CD4-positive, alpha-beta T cell treated with Interleukin-17A for 4 hours (primary cell): ENCODE measurements at regions not wholly inside any gene's neighbourhood (a gene's known extent, or its start where the extent isn't known, plus 50 kb on each side); places are given as distances from the start of the nearest gene placed in this dataset.

Experiments
- DNase-seq: peaks from one replicate; pipeline ENCODE4 v3.0.0-alpha.2; 2020; ENCODE audit warnings: mixed read lengths

DNA sequence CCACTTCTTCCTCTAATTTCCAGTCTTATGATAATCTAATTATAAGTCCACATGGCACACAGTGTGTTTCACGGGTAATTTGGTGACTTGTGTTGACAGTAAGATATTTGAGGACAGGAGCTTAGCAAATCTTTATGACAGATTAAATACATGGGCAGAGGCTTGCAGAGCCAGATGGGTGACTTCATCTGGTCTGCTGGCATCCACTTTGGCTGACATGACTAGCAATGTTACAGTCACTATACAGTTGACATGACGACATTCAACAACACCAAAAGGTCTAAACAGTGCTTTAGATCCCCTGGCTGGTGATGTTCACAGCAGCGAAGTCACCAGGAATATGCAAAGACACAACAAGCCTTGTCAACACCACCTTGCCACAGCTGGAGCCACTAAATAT is 147.2 kb downstream of the ETS2 start:
- DNase-seq: no peak

- no peak for DNase-seq
Measured at GRCh38 chr21:38951095-38951730, 145.5 kb downstream of the ETS2 start.

DNA sequence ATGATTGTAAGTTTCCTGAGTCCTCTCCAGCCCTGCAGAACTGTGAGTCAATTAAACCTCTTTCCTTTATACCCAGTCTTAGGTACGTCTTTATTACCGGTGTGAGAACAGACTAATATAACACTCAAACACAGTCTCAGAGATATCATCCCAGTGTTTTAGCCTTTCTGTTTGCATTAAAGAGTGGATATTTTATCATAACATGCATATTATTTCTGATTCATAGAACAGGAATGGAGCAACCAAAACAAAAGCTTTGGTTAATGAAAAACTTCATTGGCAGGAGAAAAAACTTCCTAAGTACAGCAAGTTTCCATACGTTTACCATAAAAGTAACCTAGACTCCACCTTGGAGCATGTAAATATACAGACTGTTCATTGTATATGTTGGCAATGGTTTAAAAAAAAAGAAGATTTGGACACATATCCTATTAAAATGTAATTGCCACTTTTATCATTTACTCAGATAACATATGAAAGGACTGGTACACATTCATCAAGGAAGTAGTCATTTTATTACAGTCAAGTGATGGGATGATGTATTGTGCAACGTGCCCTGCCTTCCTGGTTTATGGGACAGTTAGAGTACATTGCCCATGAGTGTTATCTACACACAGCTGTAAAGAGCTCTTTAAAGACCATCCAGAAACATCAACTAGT is 144.8 kb downstream of the ETS2 start:
- no peak for DNase-seq

- DNase-seq: no peak
Measured at GRCh38 chr21:38949070-38949380, 143.3 kb downstream of the ETS2 start.

DNA sequence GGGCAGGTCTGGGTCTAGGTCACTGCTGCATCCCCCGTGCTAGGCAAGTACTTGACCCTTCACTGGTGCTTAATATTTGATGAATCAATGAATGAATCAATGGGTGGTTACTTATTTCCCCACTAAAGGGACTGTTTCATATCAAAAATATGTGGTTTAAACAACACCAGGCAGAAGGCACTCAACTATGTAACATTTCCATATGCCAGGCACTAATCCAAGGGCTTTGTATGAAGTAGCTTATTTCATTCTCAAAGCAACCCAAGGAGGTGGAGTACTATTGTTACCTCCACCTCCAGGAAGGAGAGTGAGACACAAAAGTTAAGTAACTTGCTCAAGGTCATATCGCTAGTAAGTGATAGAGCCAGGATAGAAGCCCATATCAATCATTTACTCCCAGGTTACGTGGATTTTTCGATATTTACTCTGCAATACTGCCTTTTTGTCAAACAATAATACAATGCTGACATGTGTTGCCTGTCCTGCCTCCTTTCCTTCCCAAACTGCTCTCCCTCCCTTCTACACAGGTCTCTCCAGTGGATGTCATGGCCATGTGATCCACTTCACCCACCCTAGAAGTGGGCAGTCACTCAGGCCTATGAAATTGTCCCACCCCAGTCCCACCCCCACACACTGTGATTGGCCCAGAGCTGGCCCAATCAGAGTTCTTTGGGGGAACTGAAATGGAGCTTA is 142.8 kb downstream of the ETS2 start:
- DNase-seq: no peak

- no peak for DNase-seq
Measured at GRCh38 chr21:38945545-38946245, 140.0 kb downstream of the ETS2 start.

GRCh38 chr21:38944903-38945302 is 139.2 kb downstream of the ETS2 start:
- DNase-seq: no peak

GRCh38 chr21:38944402-38944801 is 138.7 kb downstream of the ETS2 start:
- no peak for DNase-seq

DNA sequence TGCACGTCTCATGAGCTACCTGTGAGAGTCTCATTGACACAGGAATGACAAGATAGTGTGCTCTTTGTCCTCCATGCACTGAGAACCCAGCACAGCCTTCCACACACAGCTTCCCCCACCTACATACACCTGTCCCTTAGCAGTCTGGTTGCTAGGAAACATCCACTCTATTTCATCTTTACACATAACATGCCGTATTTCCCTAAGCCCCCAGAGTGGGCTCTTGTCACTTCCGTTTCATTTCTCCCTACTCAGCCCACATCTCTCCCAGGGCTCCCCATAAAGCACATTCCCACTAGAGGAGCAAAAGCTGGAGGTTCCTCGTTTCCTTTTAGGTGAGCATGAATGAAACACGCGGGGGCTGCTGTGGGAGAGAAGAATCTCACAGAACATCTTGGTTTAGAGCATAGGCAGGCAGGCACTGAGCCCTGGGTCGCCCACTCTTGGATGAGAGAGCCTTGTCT is 137.1 kb downstream of the ETS2 start:
- no peak for DNase-seq

DNA sequence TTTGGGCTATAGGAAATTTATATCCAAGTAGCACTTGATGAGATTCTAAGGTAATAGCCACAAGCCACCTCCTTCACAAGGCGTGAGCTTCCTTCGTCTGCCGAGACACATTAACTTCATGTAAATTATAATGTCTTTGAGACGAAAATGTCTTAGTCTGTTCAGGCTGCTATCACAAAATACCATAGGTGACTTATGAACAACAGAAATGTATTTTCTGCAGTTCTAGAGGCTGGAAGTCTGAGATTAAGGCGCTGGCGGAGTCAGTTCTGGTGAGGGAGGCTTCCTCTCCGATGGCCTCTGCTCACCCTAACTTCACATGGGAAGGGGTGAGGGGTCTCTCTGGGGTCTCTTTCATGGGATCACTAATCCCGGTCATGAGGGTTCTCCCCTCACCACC is 133.0 kb downstream of the ETS2 start:
- DNase-seq: no peak

GRCh38 chr21:38938343-38938742 is 132.6 kb downstream of the ETS2 start:
- peak; percentile 18 for DNase-seq

DNA sequence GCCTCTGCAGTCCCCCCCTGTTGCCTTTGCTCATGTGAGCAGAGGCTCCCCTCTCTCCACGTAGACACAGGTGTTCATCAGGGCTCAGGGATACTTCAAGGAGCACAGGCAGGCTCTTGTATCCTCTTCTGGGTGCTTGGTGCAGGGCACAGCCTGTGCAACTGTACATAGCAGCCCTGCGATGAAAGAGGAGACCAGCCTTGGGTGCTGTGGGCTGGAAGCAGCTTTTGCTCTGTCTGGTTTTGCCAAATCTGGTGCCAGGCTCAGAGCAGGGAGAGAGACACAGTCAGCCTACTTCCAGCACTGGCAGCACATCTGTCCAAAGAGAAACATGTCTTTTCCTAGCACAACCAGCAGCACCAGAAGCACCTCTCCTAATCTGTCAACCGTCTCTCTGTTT is 132.1 kb downstream of the ETS2 start:
- DNase-seq: no peak

DNA sequence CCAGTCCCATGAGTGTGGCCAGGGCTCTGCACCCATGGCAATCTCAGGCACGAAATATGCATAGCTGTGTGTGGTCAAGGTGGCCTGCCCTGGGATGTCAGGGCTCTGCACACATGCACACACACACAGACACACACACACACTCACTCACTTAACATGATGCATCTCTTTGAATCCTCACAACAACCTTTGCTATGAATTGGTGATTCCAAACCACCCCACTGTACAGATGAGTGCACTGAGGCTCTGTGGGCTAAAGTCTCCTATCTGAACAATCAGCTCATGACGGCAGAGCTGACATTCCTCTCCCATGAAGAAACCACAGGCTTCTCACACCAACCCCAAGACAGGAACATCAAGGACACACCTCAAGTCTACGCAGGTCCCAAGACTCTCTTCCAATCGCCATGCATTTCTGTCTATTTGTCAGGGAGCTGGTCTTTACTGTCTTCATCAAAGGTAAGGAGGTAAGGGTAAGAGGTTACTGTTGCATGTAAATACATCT is 131.6 kb downstream of the ETS2 start:
- no peak for DNase-seq

DNA sequence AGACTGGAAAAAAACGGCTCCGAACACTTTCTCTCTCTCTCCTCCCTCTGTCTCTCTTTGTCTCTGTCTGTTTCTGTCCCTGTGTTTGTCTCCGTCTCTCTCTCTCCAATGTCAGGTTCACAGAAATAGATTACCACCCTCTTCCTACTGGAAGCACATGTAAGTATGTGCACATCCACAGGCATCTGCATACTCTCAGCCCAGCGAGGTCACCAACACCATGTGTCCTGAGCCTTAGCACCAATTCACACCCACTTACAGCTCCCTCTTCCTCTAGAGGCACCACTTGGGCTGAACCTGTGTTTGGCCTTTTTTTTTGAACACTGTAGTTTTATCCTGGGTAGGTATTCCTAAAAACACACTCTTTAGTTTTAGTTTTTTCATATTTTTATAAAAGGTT is 130.5 kb downstream of the ETS2 start:
- no peak for DNase-seq

DNA sequence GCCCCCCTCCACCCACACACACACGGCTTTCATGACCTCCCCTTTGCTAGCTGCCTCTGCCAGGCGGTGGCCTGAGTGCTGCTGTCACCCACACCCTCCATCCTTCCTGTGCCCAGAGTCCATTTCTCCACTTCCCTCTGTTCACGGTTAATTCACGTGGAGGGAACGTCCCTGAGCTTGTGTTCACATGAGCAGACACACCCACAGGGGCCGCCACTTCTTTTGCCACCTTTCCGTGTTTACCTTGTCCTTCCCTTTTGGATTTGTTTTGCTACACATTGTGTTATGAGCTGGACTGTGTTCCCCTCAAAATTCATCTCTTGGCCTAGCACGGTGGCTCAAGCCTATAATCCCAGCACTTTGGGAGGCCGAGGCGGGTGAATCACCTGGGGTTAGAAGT is 128.0 kb downstream of the ETS2 start:
- no peak for DNase-seq

- no peak for DNase-seq
Measured at GRCh38 chr21:38931291-38931690, 125.6 kb downstream of the ETS2 start.

DNA sequence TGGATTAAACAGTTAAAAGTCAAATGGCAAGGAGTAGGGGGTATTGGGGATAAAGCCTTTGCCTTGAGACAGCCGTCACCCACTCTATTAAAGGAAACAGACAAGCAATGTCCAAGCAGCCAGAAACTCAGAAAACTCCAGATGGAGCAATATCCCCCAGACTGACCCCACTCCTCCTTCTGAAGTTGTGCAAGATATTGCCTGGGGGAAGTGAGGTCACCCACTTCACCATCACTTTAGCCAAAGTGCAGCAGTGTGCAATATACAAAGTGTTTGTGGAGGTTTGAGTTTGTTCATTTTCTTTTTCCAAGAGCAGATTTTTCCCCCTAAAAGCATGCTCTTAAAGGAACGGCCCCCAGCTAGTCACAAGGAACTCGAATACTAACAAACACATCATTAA is 125.1 kb downstream of the ETS2 start:
- DNase-seq: no peak

DNA sequence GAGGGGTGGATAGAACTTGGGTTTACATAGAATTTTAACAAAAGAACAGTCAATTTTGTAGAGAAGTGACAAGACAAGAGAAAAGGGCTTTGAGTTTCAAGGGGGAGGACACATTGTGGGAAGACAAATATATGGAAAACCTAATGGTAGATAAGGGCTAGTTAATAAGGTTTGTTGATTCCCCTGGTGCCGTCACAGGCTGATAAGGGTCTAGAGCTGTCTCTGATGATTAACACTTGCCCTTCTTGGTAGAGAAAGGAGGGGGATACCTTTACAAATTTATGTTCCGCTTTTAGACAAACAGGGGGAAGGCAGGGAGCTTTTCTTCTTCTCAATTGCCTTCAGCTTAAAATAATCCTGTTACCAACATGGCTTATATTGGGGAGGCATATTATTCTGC is 124.3 kb downstream of the ETS2 start:
- no peak for DNase-seq

GRCh38 chr21:38929652-38930051 is 123.9 kb downstream of the ETS2 start:
- no peak for DNase-seq

DNA sequence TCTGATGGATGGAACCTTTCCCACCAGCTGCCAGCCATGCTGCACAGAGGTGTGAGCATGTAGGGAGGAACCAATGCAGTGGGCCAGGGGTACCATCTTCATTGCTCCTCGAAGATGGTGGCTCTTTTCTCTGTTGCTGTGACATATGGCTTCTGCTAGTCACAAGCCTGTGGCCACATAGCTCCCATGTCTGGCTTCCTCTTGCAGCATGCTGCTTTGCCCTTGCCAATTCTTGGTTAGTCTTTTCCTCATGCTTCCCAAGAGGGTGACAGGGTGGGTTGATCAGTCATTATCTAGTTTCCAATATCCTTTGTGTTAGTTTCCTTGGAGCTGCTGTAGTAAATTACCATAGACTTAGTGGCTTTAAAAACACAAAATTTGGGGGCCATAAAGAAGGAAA is 123.4 kb downstream of the ETS2 start:
- no peak for DNase-seq

- DNase-seq: no peak
Measured at GRCh38 chr21:38927776-38928175, 122.0 kb downstream of the ETS2 start.

DNA sequence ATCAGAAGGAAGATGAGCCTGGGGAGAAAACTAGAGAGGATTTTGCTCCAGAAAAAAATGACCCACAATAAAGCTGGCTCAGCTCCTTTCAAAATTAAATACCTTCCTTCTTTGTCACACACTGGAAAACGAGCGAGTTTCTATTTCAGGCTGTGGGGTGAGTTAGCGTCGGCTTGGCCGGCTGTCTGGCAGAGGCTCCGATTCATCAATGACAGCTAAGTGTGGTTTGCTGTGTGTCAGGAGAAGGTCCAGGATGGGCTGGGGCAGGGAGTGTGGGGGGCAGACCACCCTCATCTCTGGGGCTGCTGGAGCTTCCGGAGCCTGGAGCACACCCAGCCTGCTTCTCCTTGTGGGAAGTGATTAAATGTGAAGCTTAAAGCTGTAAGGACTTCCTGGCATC is 120.2 kb downstream of the ETS2 start:
- no peak for DNase-seq

DNA sequence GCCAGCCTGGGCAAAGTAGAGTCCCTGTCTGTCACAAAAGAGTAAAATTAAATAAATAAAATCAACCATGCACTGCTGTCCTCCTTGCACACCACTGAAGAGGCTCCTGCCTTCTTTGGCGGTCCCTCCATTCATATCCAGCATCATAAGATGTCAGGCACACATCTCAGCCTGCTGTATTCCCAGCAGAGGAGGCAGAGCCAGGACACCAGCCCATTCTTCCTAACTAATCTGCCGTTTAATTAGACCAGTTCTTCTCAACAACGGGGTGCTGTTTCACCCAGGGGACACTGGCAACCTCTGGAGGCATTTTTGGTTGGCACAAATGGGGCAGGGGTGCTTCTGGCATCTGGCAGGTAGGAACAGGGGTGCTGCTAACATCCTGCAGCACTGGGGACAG is 119.7 kb downstream of the ETS2 start:
- no peak for DNase-seq

- no peak for DNase-seq
Measured at GRCh38 chr21:38924954-38925353, 119.2 kb downstream of the ETS2 start.
